ENCODE measurements at regions not wholly inside any gene's neighbourhood (a gene's known extent, or its start where the extent isn't known, plus 50 kb on each side); places are given as distances from the start of the nearest gene placed in this dataset.

GRCh38 chr5:96229188-96229587 lies 203.9 kb downstream of the PCSK1 start:
- H3K4me3 ChIP-seq (ENCODE audit: insufficient read length, low read depth): no peak overlapping the region
- no peaks in the 10 kb centered on the region for H3K27me3 ChIP-seq (ENCODE audit: insufficient read depth, insufficient read length)
- TF ChIP-seq ZNF274 (IDR thresholded peaks at IDR 0.05; ENCODE audit: low read depth, low read length) (no peak), SUZ12 (IDR thresholded peaks at IDR 0.05; ENCODE audit: extremely low read depth, insufficient read depth, insufficient read length) (no peak), YY1 (IDR thresholded peaks at IDR 0.05; ENCODE audit: insufficient read depth, insufficient read length) (no peak)
- no peaks in the 10 kb centered on the region for H3K4me1 ChIP-seq (ENCODE audit: insufficient read depth, insufficient read length)
- no peak overlapping the region for H3K9ac ChIP-seq (ENCODE audit: insufficient read length, low read depth)
- no peaks in the 10 kb centered on the region for H3K9me3 ChIP-seq (ENCODE audit: insufficient read depth, low read length)
- H3K36me3 ChIP-seq (ENCODE audit: insufficient read depth, insufficient read length, low read length): no peaks in the 10 kb centered on the region
- DNase-seq (ENCODE audit: low read depth, low spot score): no peak

- no peak overlapping the region for H3K4me3 ChIP-seq (ENCODE audit: insufficient read length, low read depth)
- no peak for DNase-seq (ENCODE audit: low read depth, low spot score)
- H3K9ac ChIP-seq (ENCODE audit: insufficient read length, low read depth): no peak overlapping the region
- H3K36me3 ChIP-seq (ENCODE audit: insufficient read depth, insufficient read length, low read length): no peaks in the 10 kb centered on the region
- H3K27me3 ChIP-seq (ENCODE audit: insufficient read depth, insufficient read length): no peaks in the 10 kb centered on the region
- H3K4me1 ChIP-seq (ENCODE audit: insufficient read depth, insufficient read length): no peaks in the 10 kb centered on the region
- no peaks in the 10 kb centered on the region for H3K9me3 ChIP-seq (ENCODE audit: insufficient read depth, low read length)
- TF ChIP-seq ZNF274 (IDR thresholded peaks at IDR 0.05; ENCODE audit: low read depth, low read length) (no peak), YY1 (IDR thresholded peaks at IDR 0.05; ENCODE audit: insufficient read depth, insufficient read length) (no peak), SUZ12 (IDR thresholded peaks at IDR 0.05; ENCODE audit: extremely low read depth, insufficient read depth, insufficient read length) (no peak)
Measured at GRCh38 chr5:96228408-96228807, 204.6 kb downstream of the PCSK1 start.

- Histone ChIP-seq H3K27me3 (ENCODE audit: insufficient read depth, insufficient read length) (no peaks in the 10 kb centered on the region), H3K9ac (ENCODE audit: insufficient read length, low read depth) (no peak overlapping the region), H3K9me3 (ENCODE audit: insufficient read depth, low read length) (no peaks in the 10 kb centered on the region), H3K4me3 (ENCODE audit: insufficient read length, low read depth) (no peak overlapping the region), H3K36me3 (ENCODE audit: insufficient read depth, insufficient read length, low read length) (no peaks in the 10 kb centered on the region), H3K4me1 (ENCODE audit: insufficient read depth, insufficient read length) (no peaks in the 10 kb centered on the region)
- no peak for DNase-seq (ENCODE audit: low read depth, low spot score)
- TF ChIP-seq YY1 (IDR thresholded peaks at IDR 0.05; ENCODE audit: insufficient read depth, insufficient read length) (no peak), SUZ12 (IDR thresholded peaks at IDR 0.05; ENCODE audit: extremely low read depth, insufficient read depth, insufficient read length) (no peak), ZNF274 (IDR thresholded peaks at IDR 0.05; ENCODE audit: low read depth, low read length) (no peak)
Measured at GRCh38 chr5:96227957-96228356, 205.1 kb downstream of the PCSK1 start.

- TF ChIP-seq SUZ12 (IDR thresholded peaks at IDR 0.05; ENCODE audit: extremely low read depth, insufficient read depth, insufficient read length) (no peak), ZNF274 (IDR thresholded peaks at IDR 0.05; ENCODE audit: low read depth, low read length) (no peak), YY1 (IDR thresholded peaks at IDR 0.05; ENCODE audit: insufficient read depth, insufficient read length) (no peak)
- Histone ChIP-seq H3K36me3 (ENCODE audit: insufficient read depth, insufficient read length, low read length) (no peaks in the 10 kb centered on the region), H3K4me3 (ENCODE audit: insufficient read length, low read depth) (no peak overlapping the region), H3K9ac (ENCODE audit: insufficient read length, low read depth) (no peak overlapping the region), H3K4me1 (ENCODE audit: insufficient read depth, insufficient read length) (no peaks in the 10 kb centered on the region), H3K27me3 (ENCODE audit: insufficient read depth, insufficient read length) (no peaks in the 10 kb centered on the region), H3K9me3 (ENCODE audit: insufficient read depth, low read length) (no peaks in the 10 kb centered on the region)
- no peak for DNase-seq (ENCODE audit: low read depth, low spot score)
Measured at GRCh38 chr5:96226941-96227552, 206.0 kb downstream of the PCSK1 start.

GRCh38 chr5:96222129-96222528 lies 210.9 kb downstream of the PCSK1 start:
- Histone ChIP-seq H3K9me3 (ENCODE audit: insufficient read depth, low read length) (no peaks in the 10 kb centered on the region), H3K36me3 (ENCODE audit: insufficient read depth, insufficient read length, low read length) (no peaks in the 10 kb centered on the region), H3K4me1 (ENCODE audit: insufficient read depth, insufficient read length) (no peaks in the 10 kb centered on the region), H3K27me3 (ENCODE audit: insufficient read depth, insufficient read length) (no peaks in the 10 kb centered on the region), H3K9ac (ENCODE audit: insufficient read length, low read depth) (no peak overlapping the region), H3K4me3 (ENCODE audit: insufficient read length, low read depth) (no peak overlapping the region)
- DNase-seq (ENCODE audit: low read depth, low spot score): no peak
- TF ChIP-seq YY1 (IDR thresholded peaks at IDR 0.05; ENCODE audit: insufficient read depth, insufficient read length): no peak
- no peak for TF ChIP-seq SUZ12 (IDR thresholded peaks at IDR 0.05; ENCODE audit: extremely low read depth, insufficient read depth, insufficient read length)
- no peak for TF ChIP-seq ZNF274 (IDR thresholded peaks at IDR 0.05; ENCODE audit: low read depth, low read length)

- Histone ChIP-seq H3K27me3 (ENCODE audit: insufficient read depth, insufficient read length) (no peaks in the 10 kb centered on the region), H3K9ac (ENCODE audit: insufficient read length, low read depth) (no peak overlapping the region), H3K4me3 (ENCODE audit: insufficient read length, low read depth) (no peak overlapping the region), H3K4me1 (ENCODE audit: insufficient read depth, insufficient read length) (no peaks in the 10 kb centered on the region), H3K9me3 (ENCODE audit: insufficient read depth, low read length) (no peaks in the 10 kb centered on the region), H3K36me3 (ENCODE audit: insufficient read depth, insufficient read length, low read length) (no peaks in the 10 kb centered on the region)
- no peak for DNase-seq (ENCODE audit: low read depth, low spot score)
- TF ChIP-seq SUZ12 (IDR thresholded peaks at IDR 0.05; ENCODE audit: extremely low read depth, insufficient read depth, insufficient read length): no peak
- TF ChIP-seq ZNF274 (IDR thresholded peaks at IDR 0.05; ENCODE audit: low read depth, low read length): no peak
- no peak for TF ChIP-seq YY1 (IDR thresholded peaks at IDR 0.05; ENCODE audit: insufficient read depth, insufficient read length)
Measured at GRCh38 chr5:96220610-96221390, 212.2 kb downstream of the PCSK1 start.

- no peaks in the 10 kb centered on the region for H3K27me3 ChIP-seq (ENCODE audit: insufficient read depth, insufficient read length)
- H3K4me3 ChIP-seq (ENCODE audit: insufficient read length, low read depth): no peak overlapping the region
- H3K9me3 ChIP-seq (ENCODE audit: insufficient read depth, low read length): no peaks in the 10 kb centered on the region
- DNase-seq (ENCODE audit: low read depth, low spot score): peak; percentile 2
- no peaks in the 10 kb centered on the region for H3K4me1 ChIP-seq (ENCODE audit: insufficient read depth, insufficient read length)
- no peak overlapping the region for H3K9ac ChIP-seq (ENCODE audit: insufficient read length, low read depth)
- TF ChIP-seq ZNF274 (IDR thresholded peaks at IDR 0.05; ENCODE audit: low read depth, low read length): no peak
- no peak for TF ChIP-seq SUZ12 (IDR thresholded peaks at IDR 0.05; ENCODE audit: extremely low read depth, insufficient read depth, insufficient read length)
- TF ChIP-seq YY1 (IDR thresholded peaks at IDR 0.05; ENCODE audit: insufficient read depth, insufficient read length): no peak
- no peaks in the 10 kb centered on the region for H3K36me3 ChIP-seq (ENCODE audit: insufficient read depth, insufficient read length, low read length)
Measured at GRCh38 chr5:96219580-96220281, 213.3 kb downstream of the PCSK1 start.
